OCI-LY3 (cell line): ENCODE measurements at regions not wholly inside any gene's neighbourhood (a gene's known extent, or its start where the extent isn't known, plus 50 kb on each side); places are given as distances from the start of the nearest gene placed in this dataset.

ENCODE experiments used
- H2AFZ ChIP-seq: fragments of 200-600, 300-600 bp; shearing (Covaris generic); 2 replicates; pipeline ENCODE4 v1.6.0; 2014; ENCODE audit warnings: antibody characterized with exemption, low read depth, low read length
- H3K27ac ChIP-seq: fragments of 200-600, 300-600 bp; sonication (generic); 2 replicates; pipeline ENCODE4 v1.5.1; 2014; ENCODE audit warnings: mild to moderate bottlenecking, low read length, moderate library complexity, mixed read lengths
- H3K27me3 ChIP-seq: fragments of 200-600, 300-600 bp; sonication (generic); 2 replicates; pipeline ENCODE4 v1.6.1; 2014; ENCODE audit warnings: low read depth, low read length, mixed read lengths
- H3K36me3 ChIP-seq: fragments of 200-600, 300-600 bp; sonication (generic); replicated peaks from 2 replicates; pipeline ENCODE3; 2014; ENCODE audit warnings: low read depth, low read length, mixed read lengths
- H3K4me1 ChIP-seq: fragments of 300-600, 200-600 bp; sonication (generic); 2 replicates; pipeline ENCODE4 v1.6.1; 2014; ENCODE audit warnings: low read length, mixed read lengths
- H3K4me2 ChIP-seq: fragments of 200-600, 300-600 bp; sonication (generic); 2 replicates; pipeline ENCODE4 v1.6.1; 2014; ENCODE audit warnings: low read length, mixed read lengths
- H3K4me3 ChIP-seq: fragments of 300-600, 200-600 bp; sonication (generic); 2 replicates; pipeline ENCODE4 v1.5.1; 2014; ENCODE audit warnings: antibody characterized with exemption, mild to moderate bottlenecking, low read length, moderate library complexity
- H3K79me2 ChIP-seq: fragments of 300-600, 200-600 bp; shearing (Covaris generic); 2 replicates; pipeline ENCODE4 v1.6.1; 2014; ENCODE audit warnings: mild to moderate bottlenecking, low read length, mixed read lengths
- H3K9ac ChIP-seq: fragments of 300-600, 200-600 bp; shearing (Covaris generic); 2 replicates; pipeline ENCODE4 v1.6.0; 2014; ENCODE audit warnings: mild to moderate bottlenecking, low read length, moderate library complexity
- H3K9me3 ChIP-seq: fragments of 200-600, 300-600 bp; shearing (Covaris generic); 2 replicates; pipeline ENCODE4 v1.6.1; 2014; ENCODE audit warnings: low read length, mixed read lengths; ENCODE audit not compliant: insufficient read depth
- H4K20me1 ChIP-seq: fragments of 200-600, 300-600 bp; sonication (generic); 2 replicates; pipeline ENCODE4 v1.6.1; 2016; ENCODE audit warnings: low read length, mixed read lengths; ENCODE audit not compliant: insufficient read depth
- EZH2phosphoT487 ChIP-seq: fragments of 200-600 bp; shearing (Covaris generic); IDR thresholded peaks from 2 replicates; pipeline ENCODE4 v1.6.1; 2018; ENCODE audit warnings: antibody characterized with exemption, mixed run types, low read depth
- TF ChIP-seq, protein P1 (sequence below): fragments of 200-600, 300-600 bp; sonication (generic); IDR thresholded peaks from 2 replicates; pipeline ENCODE4 v1.5.1; 2014; ENCODE audit warnings: antibody characterized with exemption, low read length, low read depth

- no peaks in the 10 kb centered on the region for H3K79me2 ChIP-seq
- peaks cover 16% of the 10 kb centered on the region; the same call in 1 of the 2 replicates for H3K9me3 ChIP-seq
- TF ChIP-seq, protein P1, sequence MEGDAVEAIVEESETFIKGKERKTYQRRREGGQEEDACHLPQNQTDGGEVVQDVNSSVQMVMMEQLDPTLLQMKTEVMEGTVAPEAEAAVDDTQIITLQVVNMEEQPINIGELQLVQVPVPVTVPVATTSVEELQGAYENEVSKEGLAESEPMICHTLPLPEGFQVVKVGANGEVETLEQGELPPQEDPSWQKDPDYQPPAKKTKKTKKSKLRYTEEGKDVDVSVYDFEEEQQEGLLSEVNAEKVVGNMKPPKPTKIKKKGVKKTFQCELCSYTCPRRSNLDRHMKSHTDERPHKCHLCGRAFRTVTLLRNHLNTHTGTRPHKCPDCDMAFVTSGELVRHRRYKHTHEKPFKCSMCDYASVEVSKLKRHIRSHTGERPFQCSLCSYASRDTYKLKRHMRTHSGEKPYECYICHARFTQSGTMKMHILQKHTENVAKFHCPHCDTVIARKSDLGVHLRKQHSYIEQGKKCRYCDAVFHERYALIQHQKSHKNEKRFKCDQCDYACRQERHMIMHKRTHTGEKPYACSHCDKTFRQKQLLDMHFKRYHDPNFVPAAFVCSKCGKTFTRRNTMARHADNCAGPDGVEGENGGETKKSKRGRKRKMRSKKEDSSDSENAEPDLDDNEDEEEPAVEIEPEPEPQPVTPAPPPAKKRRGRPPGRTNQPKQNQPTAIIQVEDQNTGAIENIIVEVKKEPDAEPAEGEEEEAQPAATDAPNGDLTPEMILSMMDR = no peak
- no peak for TF ChIP-seq EZH2phosphoT487
- no peak overlapping the region for H3K9ac ChIP-seq
- H3K4me1 ChIP-seq = no peaks in the 10 kb centered on the region
- no peak overlapping the region for H3K4me2 ChIP-seq
- H2AFZ ChIP-seq = no peak overlapping the region
- H3K27me3 ChIP-seq = no peaks in the 10 kb centered on the region
- no peak overlapping the region for H3K27ac ChIP-seq
- H3K36me3 ChIP-seq = peaks cover 7% of the 10 kb centered on the region
- no peak overlapping the region for H3K4me3 ChIP-seq
- no peaks in the 10 kb centered on the region for H4K20me1 ChIP-seq
These were observed 95.4 kb upstream of the KLF14 start for GRCh38 chr7:130829415-130829814.

DNA sequence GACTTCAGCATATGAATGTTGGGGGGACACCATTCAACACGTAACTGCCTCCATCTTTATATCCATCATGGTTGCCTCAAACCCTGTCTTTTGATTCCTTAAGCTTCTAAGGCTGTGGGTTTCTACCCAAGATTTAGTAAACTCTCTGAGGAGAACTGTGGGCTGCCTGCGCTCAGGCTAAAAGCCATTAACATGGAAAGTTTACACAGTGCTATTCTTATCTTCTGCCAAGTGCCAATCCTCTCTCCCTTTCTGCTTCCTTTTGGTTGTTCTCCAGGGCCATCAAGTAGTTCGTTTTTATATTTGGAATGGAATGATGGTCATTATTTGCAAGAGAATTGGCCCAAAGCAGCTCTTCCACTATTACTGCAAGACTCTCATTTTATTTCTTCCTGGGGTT is 97.3 kb upstream of the KLF14 start:
- TF ChIP-seq, protein P1 = no peak
- H3K79me2 ChIP-seq = no peaks in the 10 kb centered on the region
- H2AFZ ChIP-seq = no peak overlapping the region

GRCh38 chr7:130831817-130832481 is 97.9 kb upstream of the KLF14 start:
- TF ChIP-seq, protein P1 = peak; percentile 91
- no peak for TF ChIP-seq EZH2phosphoT487
- no peaks in the 10 kb centered on the region for H3K36me3 ChIP-seq

More for the DNA sequence above, 97.3 kb upstream of the KLF14 start:
- Histone ChIP-seq H4K20me1 (no peaks in the 10 kb centered on the region), H3K9me3 (peaks cover 4% of the 10 kb centered on the region; the same call in 1 of the 2 replicates), H3K27me3 (no peaks in the 10 kb centered on the region), H3K4me1 (no peaks in the 10 kb centered on the region), H3K36me3 (no peaks in the 10 kb centered on the region), H3K4me2 (no peak overlapping the region), H3K27ac (no peak overlapping the region), H3K9ac (no peak overlapping the region), H3K4me3 (no peak overlapping the region)

DNA sequence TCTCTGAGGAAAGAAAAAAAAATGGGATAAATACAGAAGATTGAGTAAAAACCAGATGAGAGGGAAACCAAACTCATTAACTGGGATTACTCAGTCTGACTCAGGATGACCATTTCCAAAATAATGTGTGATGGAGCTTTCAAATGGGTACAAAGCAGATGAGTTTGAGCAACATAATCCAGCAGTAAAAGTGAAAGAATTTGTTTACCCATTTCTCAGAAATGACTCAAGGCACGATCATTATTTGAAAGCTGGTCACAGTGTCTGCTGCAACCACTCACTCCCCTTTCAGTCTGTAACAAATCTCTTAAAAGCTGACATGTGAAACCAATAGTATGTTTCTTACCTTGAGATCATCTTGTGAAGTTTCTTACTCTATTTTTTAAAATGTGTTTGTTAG is 104.7 kb upstream of the KLF14 start:
- Histone ChIP-seq H3K9me3 (no peaks in the 10 kb centered on the region), H3K4me2 (0 out of 2 replicates have a peak overlapping the region, but pooled peaks have one; percentile 11), H3K36me3 (no peaks in the 10 kb centered on the region), H2AFZ (no peak overlapping the region), H4K20me1 (no peaks in the 10 kb centered on the region), H3K27ac (no peak overlapping the region), H3K79me2 (no peaks in the 10 kb centered on the region), H3K4me3 (no peak overlapping the region), H3K9ac (no peak overlapping the region), H3K27me3 (no peaks in the 10 kb centered on the region), H3K4me1 (peaks cover 14% of the 10 kb centered on the region)
- TF ChIP-seq EZH2phosphoT487 = no peak
- TF ChIP-seq, protein P1 = no peak

More at GRCh38 chr7:130831817-130832481, 97.9 kb upstream of the KLF14 start:
- Histone ChIP-seq H3K27me3 (no peaks in the 10 kb centered on the region), H3K4me3 (no peak overlapping the region), H3K79me2 (no peaks in the 10 kb centered on the region), H3K4me1 (no peaks in the 10 kb centered on the region), H3K4me2 (no peak overlapping the region), H3K9me3 (no peaks in the 10 kb centered on the region), H3K9ac (no peak overlapping the region), H4K20me1 (no peaks in the 10 kb centered on the region), H2AFZ (no peak overlapping the region), H3K27ac (no peak overlapping the region)
